H1 (cell line): ENCODE measurements at regions not wholly inside any gene's neighbourhood (a gene's known extent, or its start where the extent isn't known, plus 50 kb on each side); places are given as distances from the start of the nearest gene placed in this dataset.

Experiments used
- CTCF ChIA-PET: fragments of 300-600 bp; sonication (Branson Sonifier 250); formaldehyde crosslinking; loops from one replicate; lab custom pipeline; 2021; ENCODE audit not compliant: partially characterized antibody; lab: Charles Lee
- POLR2A ChIA-PET: fragments of 300-600 bp; sonication (Branson Sonifier 250); formaldehyde crosslinking; loops from one replicate; lab custom pipeline; 2021; ENCODE audit warnings: inconsistent platforms; ENCODE audit not compliant: partially characterized antibody; lab: Charles Lee
- DNase-seq, 2 experiments: peaks; one replicate each; pipeline versions ENCODE4 v3.0.0 to v3.0.0-alpha.2; 2010 to 2022; ENCODE audit warnings: low spot score in 2 of 2, low read depth in 1 of 2, mixed read lengths in 1 of 2
- FAIRE-seq: peaks from 2 replicates; lab custom pipeline; 2011; peaks lifted over from hg19 to GRCh38; lab: Jason Lieb, UNC
- H2AFZ ChIP-seq: 2 replicates; pipeline ENCODE4 v1.8.1; 2012; ENCODE audit warnings: low read length, inconsistent platforms
- H2AK5ac ChIP-seq: 2 replicates; pipeline ENCODE4 v1.6.1; 2013; ENCODE audit warnings: low read depth, low read length
- H2BK120ac ChIP-seq: replicated peaks from 2 replicates; pipeline ENCODE3; 2013; ENCODE audit warnings: low read depth, low read length, inconsistent platforms
- H2BK12ac ChIP-seq: 2 replicates; pipeline ENCODE4 v1.6.1; 2013; ENCODE audit warnings: low read depth, low read length
- H2BK15ac ChIP-seq: 2 replicates; pipeline ENCODE4 v1.6.1; 2013; ENCODE audit warnings: low read length
- H2BK20ac ChIP-seq: 2 replicates; pipeline ENCODE4 v1.6.1; 2013; ENCODE audit warnings: low read length
- H2BK5ac ChIP-seq: 2 replicates; pipeline ENCODE4 v1.6.1; 2013; ENCODE audit warnings: low read depth, low read length
- H3K14ac ChIP-seq: 2 replicates; pipeline ENCODE4 v1.6.1; 2013; ENCODE audit warnings: inconsistent platforms; ENCODE audit not compliant: insufficient read length
- H3K18ac ChIP-seq: 2 replicates; pipeline ENCODE4 v1.6.1; 2013; ENCODE audit warnings: low read length; ENCODE audit errors: extremely low read depth
- H3K23ac ChIP-seq: 2 replicates; pipeline ENCODE4 v1.6.1; 2013; ENCODE audit warnings: inconsistent platforms; ENCODE audit not compliant: insufficient read length
- H3K23me2 ChIP-seq: 2 replicates; pipeline ENCODE4 v1.6.1; 2013; ENCODE audit warnings: low read depth, low read length
- H3K27ac ChIP-seq: 2 replicates; pipeline ENCODE4 v1.6.1; 2011; ENCODE audit warnings: low read depth, low read length, inconsistent platforms
- H3K27me3 ChIP-seq, 4 experiments: replicated peaks in 1 of 4; 1 replicate in 1 of 4; 2 replicates in 3 of 4; pipeline versions ENCODE4 v1.6.1 to v1.8.1; 2011 to 2013; ENCODE audit warnings: low read length in 3 of 4, mild to moderate bottlenecking in 3 of 4, inconsistent platforms in 2 of 4, mixed read lengths in 2 of 4, moderate library complexity in 1 of 4; ENCODE audit not compliant: control insufficient read depth in 3 of 4, insufficient read depth in 3 of 4; ENCODE audit errors: extremely low read depth in 1 of 4
- H3K36me3 ChIP-seq, 4 experiments: 2 replicates each; pipeline versions ENCODE4 v1.6.1 to v1.8.1; 2011 to 2013; ENCODE audit warnings: mild to moderate bottlenecking in 4 of 4, low read length in 3 of 4, moderate library complexity in 2 of 4, control low read depth in 1 of 4, inconsistent platforms in 1 of 4; ENCODE audit not compliant: insufficient read depth in 4 of 4, control insufficient read depth in 2 of 4
- H3K4ac ChIP-seq: replicated peaks from 2 replicates; pipeline ENCODE3; 2013; ENCODE audit warnings: low read length, low read depth, mixed read lengths, inconsistent platforms; ENCODE audit not compliant: insufficient read length
- H3K4me1 ChIP-seq, 4 experiments: replicated peaks in 1 of 4; 1 replicate in 1 of 4; 2 replicates in 3 of 4; pipeline versions ENCODE4 v1.6.1 to v1.8.1; 2011 to 2013; ENCODE audit warnings: low read length in 3 of 4, inconsistent platforms in 2 of 4, mixed read lengths in 1 of 4; ENCODE audit not compliant: insufficient read depth in 4 of 4, control insufficient read depth in 3 of 4
- H3K4me2 ChIP-seq, 2 experiments: 2 replicates each; pipeline versions ENCODE4 v1.6.1 to v1.8.1; 2011 to 2013; ENCODE audit warnings: low read depth in 2 of 2, low read length in 2 of 2, control low read depth in 1 of 2, inconsistent platforms in 1 of 2, mild to moderate bottlenecking in 1 of 2; ENCODE audit not compliant: insufficient read depth in 1 of 2
- H3K4me3 ChIP-seq, 4 experiments: fragments of 200-600, 300-600 bp in 1 of 4; sonication (generic), shearing (Covaris generic), sonication (Bioruptor Twin) in 1 of 4; 2 replicates each; pipeline versions ENCODE4 v1.5.1 to v1.8.1; 2011 to 2016; ENCODE audit warnings: low read length in 4 of 4, low read depth in 3 of 4, control low read depth in 2 of 4, inconsistent platforms in 2 of 4, mild to moderate bottlenecking in 2 of 4, mixed read lengths in 1 of 4, moderate library complexity in 1 of 4; ENCODE audit not compliant: insufficient read depth in 2 of 4; ENCODE audit errors: extremely low read depth in 1 of 4
- H3K56ac ChIP-seq: replicated peaks from 2 replicates; pipeline ENCODE3; 2013; ENCODE audit warnings: low read depth, mild to moderate bottlenecking, mixed read lengths, low read length, inconsistent platforms; ENCODE audit not compliant: insufficient read length
- H3K79me1 ChIP-seq: 2 replicates; pipeline ENCODE4 v1.6.1; 2013; ENCODE audit warnings: low read depth, low read length, control low read depth
- H3K79me2 ChIP-seq, 2 experiments: 2 replicates each; pipeline versions ENCODE4 v1.6.1 to v1.8.1; 2012 to 2013; ENCODE audit warnings: low read length in 2 of 2, mild to moderate bottlenecking in 2 of 2, inconsistent platforms in 1 of 2; ENCODE audit not compliant: insufficient read depth in 2 of 2, control insufficient read depth in 1 of 2
- H3K9ac ChIP-seq, 4 experiments: replicated peaks in 1 of 4; 1 replicate in 1 of 4; 2 replicates in 3 of 4; pipeline versions ENCODE4 v1.6.1 to v1.8.1; 2011 to 2013; ENCODE audit warnings: low read depth in 3 of 4, low read length in 3 of 4, control low read depth in 2 of 4, mild to moderate bottlenecking in 2 of 4, moderate library complexity in 2 of 4, inconsistent platforms in 1 of 4; ENCODE audit errors: extremely low read depth in 1 of 4
- H3K9me3 ChIP-seq, 2 experiments: 2 replicates each; pipeline versions ENCODE4 v1.6.1 to v1.8.1; 2012 to 2013; ENCODE audit warnings: mild to moderate bottlenecking in 2 of 2, moderate library complexity in 2 of 2, control low read depth in 1 of 2, inconsistent platforms in 1 of 2, low read depth in 1 of 2, low read length in 1 of 2, mixed read lengths in 1 of 2; ENCODE audit not compliant: insufficient read depth in 2 of 2
- H4K20me1 ChIP-seq, 2 experiments: replicated peaks in 1 of 2; 2 replicates each; pipeline versions ENCODE3 to v1.8.1; 2011 to 2013; ENCODE audit warnings: inconsistent platforms in 2 of 2, low read length in 2 of 2, mild to moderate bottlenecking in 1 of 2; ENCODE audit not compliant: insufficient read depth in 2 of 2, control insufficient read depth in 1 of 2
- H4K5ac ChIP-seq: 2 replicates; pipeline ENCODE4 v1.6.1; 2013; ENCODE audit warnings: low read length, low read depth, mixed read lengths, inconsistent platforms; ENCODE audit not compliant: insufficient read length
- H4K8ac ChIP-seq: 2 replicates; pipeline ENCODE4 v1.8.0; 2013; ENCODE audit warnings: mild to moderate bottlenecking, moderate library complexity, low read length, inconsistent platforms; ENCODE audit not compliant: insufficient read depth; ENCODE audit errors: extremely low read depth
- H4K91ac ChIP-seq: replicated peaks from 2 replicates; pipeline ENCODE3; 2013; ENCODE audit warnings: low read length, mixed read lengths, inconsistent platforms; ENCODE audit not compliant: insufficient read length
- CEBPB ChIP-seq: IDR thresholded peaks from 2 replicates; pipeline ENCODE4 v1.6.1; 2012; ENCODE audit warnings: low read depth, low read length
- WGBS, 2 experiments: shearing (Covaris generic) in 1 of 2; methylation state at CpG; one replicate each; pipeline versions ENCODE4 v1.1.6 to v1.1.7; 2013 to 2015; ENCODE audit warnings: low lambda C conversion rate in 2 of 2, mixed read lengths in 2 of 2, inconsistent platforms in 1 of 2, low coverage in 1 of 2, missing lambda C conversion rate in 1 of 2; ENCODE audit not compliant: insufficient replicate concordance in 2 of 2, insufficient coverage in 1 of 2, insufficient read length in 1 of 2; ENCODE audit errors: extremely low coverage in 1 of 2, missing lambda C conversion rate in 1 of 2; 5-methylcytosine and 5-hydroxymethylcytosine counted together
- TF ChIP-seq, protein P1 (sequence below): IDR thresholded peaks from 2 replicates; pipeline ENCODE4 v1.6.1; 2012; ENCODE audit warnings: inconsistent platforms

DNA sequence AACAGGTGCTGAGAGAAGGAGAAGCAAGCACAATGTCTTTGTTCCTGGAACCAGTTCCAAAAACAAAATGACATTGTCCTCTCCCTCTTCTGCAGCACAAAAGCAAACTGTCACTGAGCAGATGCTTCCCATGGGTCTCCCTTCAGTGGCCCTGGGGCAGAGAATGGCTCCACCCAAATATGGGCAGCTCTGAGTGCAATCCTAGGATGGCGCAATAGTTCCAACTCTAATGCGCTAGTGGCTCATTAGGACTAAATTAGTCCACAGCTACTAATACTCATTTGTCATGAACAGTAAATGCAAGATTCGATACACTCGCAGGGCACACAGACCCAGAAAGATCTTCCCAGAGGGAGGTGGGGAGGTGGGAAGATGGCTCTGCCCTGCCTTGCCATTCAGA is 205.2 kb upstream of the CHAC2 start:
- Histone ChIP-seq H4K20me1 (no peaks in the 10 kb centered on the region), H3K18ac (no peak overlapping the region)
- peak; percentile 22; the same call in 1 of the 2 replicates for TF ChIP-seq CEBPB
- TF ChIP-seq, protein P1, sequence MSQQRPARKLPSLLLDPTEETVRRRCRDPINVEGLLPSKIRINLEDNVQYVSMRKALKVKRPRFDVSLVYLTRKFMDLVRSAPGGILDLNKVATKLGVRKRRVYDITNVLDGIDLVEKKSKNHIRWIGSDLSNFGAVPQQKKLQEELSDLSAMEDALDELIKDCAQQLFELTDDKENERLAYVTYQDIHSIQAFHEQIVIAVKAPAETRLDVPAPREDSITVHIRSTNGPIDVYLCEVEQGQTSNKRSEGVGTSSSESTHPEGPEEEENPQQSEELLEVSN, result no peak
- TF ChIP-seq, all 59 proteins: peak for 1
- WGBS, 2 experiments, result 96% methylated on average over 4 of the region's 4 CpGs; no CpG with 5 or more reads in 1 of the 2 experiments
- H3K56ac ChIP-seq, result no peak overlapping the region
- H3K27ac ChIP-seq, result no peak overlapping the region
- no peak overlapping the region for H2BK15ac ChIP-seq
- no peaks in the 10 kb centered on the region for H3K27me3 ChIP-seq
- H3K4me2 ChIP-seq, result no peak overlapping the region
- H2AK5ac ChIP-seq, result no peak overlapping the region
- POLR2A ChIA-PET, result no interaction called here
- peak overlapping the region; percentile 32; the same call in 1 of the 2 replicates for H2AFZ ChIP-seq
- FAIRE-seq (no peak), DNase-seq (no peak)
- no peak overlapping the region for H3K4me3 ChIP-seq
- no peak overlapping the region for H3K14ac ChIP-seq
- no peaks in the 10 kb centered on the region for H3K9me3 ChIP-seq
- no peaks in the 10 kb centered on the region for H3K4me1 ChIP-seq
- H4K8ac ChIP-seq, result no peak overlapping the region
- H3K79me1 ChIP-seq, result no peaks in the 10 kb centered on the region
- H2BK120ac ChIP-seq, result no peak overlapping the region
- H4K91ac ChIP-seq, result no peak overlapping the region
- no peaks in the 10 kb centered on the region for H3K23me2 ChIP-seq
- no peak overlapping the region for H3K23ac ChIP-seq
- no peaks in the 10 kb centered on the region for H3K79me2 ChIP-seq
- no peak overlapping the region for H2BK5ac ChIP-seq
- H3K4ac ChIP-seq, result no peak overlapping the region
- CTCF ChIA-PET, result no interaction called here
- H3K36me3 ChIP-seq, result no peaks in the 10 kb centered on the region
- H4K5ac ChIP-seq, result no peak overlapping the region
- no peak overlapping the region for H2BK20ac ChIP-seq
- no peak overlapping the region for H2BK12ac ChIP-seq
- no peak overlapping the region for H3K9ac ChIP-seq
